HG03159 (cell line): ENCODE measurements at regions not wholly inside any gene's neighbourhood (a gene's known extent, or its start where the extent isn't known, plus 50 kb on each side); places are given as distances from the start of the nearest gene placed in this dataset.

Source experiments
- ATAC-seq: cut with Tn5 transposase; IDR thresholded peaks from one replicate; pipeline ENCODE4 v1.9.1; 2021; ENCODE audit warnings: mild to moderate bottlenecking, moderate library complexity; ENCODE audit not compliant: unreplicated experiment

DNA sequence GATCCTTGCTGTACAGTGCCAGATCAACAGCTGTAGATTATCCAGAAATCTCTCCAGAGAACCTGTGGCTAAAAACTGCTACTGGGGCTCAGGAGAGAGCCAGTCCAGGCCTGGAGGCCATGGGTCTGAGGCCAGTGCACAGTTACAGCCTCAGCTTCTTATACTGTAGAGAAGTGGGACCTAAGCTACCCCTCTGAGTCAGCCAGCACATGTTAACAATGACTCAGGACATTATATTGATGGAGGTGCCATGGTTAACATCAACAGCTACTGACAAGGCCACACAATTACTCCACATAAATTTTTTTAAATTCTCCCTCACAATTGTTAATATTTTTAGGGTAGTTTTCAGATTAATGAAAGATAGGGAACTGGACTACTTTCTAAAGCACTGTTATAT, 138.5 kb downstream of the RBM26 start:
- no peak for ATAC-seq

DNA sequence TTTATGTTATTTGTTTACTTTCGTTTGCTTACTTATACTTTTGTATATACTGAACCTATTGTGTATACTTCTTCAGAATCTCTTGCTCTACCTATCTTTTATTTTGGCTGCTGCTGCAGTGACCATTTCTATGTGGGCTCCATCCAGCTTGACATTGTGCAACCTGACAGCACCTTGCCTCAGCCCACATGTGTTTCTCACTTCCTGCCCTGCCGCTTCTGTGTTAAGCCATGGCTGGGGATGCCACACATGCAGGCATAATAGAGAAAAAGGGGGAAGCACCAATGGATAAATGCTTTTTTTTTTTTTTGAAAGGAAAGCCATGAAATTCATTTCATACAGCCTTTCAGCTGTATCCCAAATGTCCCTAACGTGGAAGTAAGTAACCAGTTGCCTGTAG, 147.6 kb downstream of the RBM26 start:
- peak; percentile 62 for ATAC-seq

- ATAC-seq, result peak; percentile 34
Measured at GRCh38 chr13:79246578-79246949, 159.5 kb downstream of the RBM26 start.

GRCh38 chr13:79245937-79246577, 160.0 kb downstream of the RBM26 start:
- peak; percentile 59 for ATAC-seq

DNA sequence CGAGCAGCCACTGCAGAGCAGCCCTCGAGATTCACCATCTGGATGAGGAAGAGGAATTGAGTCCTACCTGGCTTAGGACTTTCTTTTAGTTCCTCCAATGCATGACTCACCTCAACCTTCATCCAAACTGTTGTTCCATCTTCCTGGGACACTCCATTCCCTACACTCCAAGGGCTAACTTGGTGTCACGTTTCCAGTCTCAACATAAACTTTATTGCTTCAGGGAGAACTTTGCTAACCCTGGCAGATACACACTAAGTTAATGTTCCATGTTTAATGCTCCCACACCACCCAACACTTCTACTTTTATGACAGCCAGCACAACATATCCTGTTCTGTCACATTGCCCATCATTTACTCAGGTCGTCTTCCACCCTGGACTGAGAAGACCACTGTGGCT, 164.4 kb downstream of the RBM26 start:
- ATAC-seq, result no peak

GRCh38 chr13:79237981-79238380, 168.1 kb downstream of the RBM26 start:
- no peak for ATAC-seq

DNA sequence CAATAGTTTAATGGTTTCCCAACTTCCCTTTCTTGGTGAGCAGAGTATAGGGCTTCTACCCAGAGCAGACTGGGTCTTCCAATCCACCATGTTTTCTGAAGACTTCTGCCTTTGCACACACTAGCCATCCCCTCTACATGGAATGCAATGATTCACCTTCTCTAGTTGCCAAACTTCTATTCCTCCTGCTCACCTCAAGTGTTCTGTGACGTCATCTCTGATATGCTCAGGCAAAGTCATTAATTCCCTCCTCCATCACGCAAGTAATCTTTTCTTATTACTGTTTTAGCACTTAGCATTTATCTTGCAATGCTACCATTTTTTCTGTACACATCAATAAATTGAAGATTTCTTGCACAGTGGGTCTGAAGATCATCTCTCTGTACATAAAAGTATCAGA, 174.2 kb downstream of the RBM26 start:
- ATAC-seq, result no peak

DNA sequence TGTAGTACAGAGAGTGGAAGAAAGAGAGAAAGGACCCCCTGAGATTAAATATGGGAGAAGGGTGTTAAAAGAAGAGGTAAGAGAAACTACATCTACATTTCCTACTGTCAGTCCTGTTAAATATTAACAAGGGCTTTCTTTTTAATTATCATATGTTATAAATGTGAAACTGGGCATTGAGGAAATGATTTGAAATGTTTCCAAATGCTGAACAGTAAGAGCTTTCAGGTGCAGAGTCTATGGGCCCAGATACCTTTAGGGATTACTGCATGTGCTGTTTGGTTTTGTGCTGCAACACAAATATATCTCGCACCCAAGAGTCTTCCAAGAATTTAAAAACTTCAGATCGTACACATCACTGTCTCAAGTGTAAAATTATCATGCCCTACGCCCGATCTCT, 176.3 kb downstream of the RBM26 start:
- ATAC-seq, result no peak

- no peak for ATAC-seq
Measured at GRCh38 chr13:79228972-79229371, 177.1 kb downstream of the RBM26 start.

GRCh38 chr13:79227418-79227817, 178.6 kb downstream of the RBM26 start:
- ATAC-seq, result peak; percentile 93

GRCh38 chr13:79226938-79227337, 179.1 kb downstream of the RBM26 start:
- ATAC-seq, result peak; percentile 22

DNA sequence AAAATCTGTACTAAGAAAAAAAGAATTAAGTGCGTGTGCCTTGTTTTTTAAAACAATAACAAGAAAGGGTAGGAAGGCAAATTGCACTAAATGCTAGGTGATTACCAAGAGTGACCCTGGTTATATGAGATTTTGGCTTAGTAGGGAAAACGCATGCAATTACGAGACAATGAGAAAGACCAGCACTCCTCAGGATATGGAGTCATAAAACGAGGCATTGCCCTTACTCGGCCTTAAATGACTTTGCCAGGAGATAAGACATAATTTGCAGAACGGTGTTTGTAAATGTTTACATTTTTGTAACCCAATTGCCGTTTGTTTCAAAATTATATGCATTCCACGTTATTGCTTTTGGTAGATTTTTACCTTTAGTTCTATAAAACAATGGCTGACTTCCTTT, 179.8 kb downstream of the RBM26 start:
- no peak for ATAC-seq

DNA sequence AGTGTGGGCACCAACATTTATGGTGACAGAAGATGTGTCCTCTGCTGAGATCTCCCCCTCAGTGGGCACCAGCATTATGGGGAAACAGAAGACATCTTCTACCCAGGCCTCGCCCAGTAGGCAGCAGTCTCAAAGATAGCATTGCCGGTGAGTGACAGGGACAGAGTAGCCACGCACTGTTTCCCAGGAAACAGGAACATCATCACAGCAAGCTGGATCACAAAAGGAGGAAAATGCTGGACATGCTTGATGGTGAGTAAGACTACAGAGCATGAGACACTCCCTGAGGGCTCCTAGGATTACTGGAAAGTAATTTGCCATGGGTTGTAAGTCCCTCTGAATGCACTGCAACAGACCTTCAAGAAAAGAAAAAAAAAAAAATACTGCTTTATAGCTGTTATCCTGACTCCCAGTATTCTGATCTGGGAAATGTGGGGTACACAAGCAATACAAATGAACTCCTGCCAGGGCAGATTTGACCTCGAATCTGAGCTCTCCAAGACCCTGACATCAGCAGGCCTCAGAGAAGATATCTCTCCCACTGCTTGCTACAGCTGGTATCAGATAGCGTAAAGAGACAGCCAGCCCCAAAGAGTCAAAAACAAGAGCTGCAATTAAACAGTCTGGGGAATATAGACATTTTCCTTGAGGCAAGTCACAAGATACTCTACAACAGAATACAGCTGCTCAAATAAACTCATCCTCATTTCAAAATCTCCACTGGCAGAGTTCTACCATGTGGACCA, 180.4 kb downstream of the RBM26 start:
- no peak for ATAC-seq

GRCh38 chr13:79222427-79223205, 183.4 kb downstream of the RBM26 start:
- ATAC-seq, result no peak

DNA sequence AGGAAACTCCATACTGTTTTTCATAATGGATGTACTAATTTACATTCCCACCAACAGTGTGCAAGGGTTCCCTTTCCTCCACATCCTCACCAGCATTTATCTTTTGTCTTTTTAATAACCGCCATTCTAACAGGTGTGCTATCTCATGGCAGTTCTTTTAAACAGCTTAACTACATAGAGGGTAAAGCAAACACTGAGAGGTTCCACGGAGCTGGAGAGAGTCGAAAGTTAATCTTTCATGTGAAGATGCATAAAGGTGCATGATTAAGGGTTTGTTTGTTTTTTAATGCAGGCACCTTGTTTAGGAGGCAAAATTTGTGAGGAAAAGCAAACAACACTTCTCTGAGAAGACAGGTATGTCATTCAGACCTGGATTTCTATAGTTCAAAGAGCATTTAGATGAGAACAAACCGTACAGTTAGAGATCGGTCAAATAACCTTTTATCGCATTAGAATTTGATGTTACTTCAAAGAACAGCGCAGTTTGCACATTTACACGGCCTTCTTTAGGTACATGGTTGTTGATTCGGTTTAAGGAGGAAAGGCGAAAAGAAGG, 193.9 kb downstream of the RBM26 start:
- no peak for ATAC-seq

DNA sequence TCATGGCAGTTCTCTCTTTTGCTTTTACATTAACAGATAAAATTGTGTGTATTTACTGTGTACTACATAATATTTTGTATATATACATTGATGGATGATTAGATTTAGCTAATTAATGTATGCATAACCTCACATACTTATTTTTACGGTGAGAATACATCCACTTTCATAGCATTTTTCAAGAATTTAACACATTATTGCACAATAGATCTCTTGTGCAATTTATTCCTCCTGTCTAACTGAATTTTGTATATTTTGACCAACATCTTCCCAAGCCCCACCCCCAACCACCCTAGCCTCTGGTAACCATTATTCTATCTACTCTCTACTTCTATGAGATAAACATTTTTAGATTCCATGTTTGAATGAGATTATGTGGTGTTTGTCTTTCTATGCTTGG, 194.7 kb downstream of the RBM26 start:
- ATAC-seq, result no peak

DNA sequence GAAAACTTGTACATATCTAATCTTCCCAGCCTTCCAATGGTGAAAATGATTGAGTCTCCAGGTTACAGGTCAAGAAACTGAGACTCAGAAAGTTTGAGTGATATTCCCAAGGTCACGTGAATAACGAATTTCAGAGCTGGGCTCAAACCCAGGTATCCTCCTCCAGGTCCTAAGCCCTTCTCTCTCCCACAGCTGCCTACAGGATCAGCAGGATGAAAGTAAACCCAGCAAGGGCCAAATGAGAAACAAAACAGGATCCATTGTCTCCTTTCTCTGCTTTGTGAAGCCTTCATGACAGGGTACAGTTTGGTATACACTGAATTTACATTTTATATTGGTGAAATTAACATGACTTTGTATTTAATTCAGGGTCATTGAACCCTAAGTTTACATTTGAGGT, 208.1 kb downstream of the RBM26 start:
- ATAC-seq, result no peak

DNA sequence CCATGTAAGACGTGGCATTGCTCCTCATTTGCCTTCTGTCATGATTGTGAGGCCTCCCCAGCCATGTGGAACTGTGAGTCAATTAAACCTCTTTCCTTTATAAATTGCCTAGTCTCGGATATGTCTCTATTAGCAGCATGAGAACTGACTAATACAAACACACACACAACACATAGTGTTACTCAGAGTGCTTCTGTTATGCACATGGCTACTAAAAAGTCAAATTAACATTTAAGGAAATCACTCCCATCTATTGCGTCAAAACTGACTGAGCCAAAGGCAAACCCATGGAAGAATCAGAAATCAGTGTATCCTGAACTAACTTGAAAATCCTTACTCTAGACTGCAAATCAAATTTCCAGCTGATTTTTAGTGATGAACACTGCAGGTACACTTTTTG, 209.2 kb downstream of the RBM26 start:
- ATAC-seq, result no peak

- ATAC-seq, result no peak
Measured at GRCh38 chr13:79196366-79196765, 209.7 kb downstream of the RBM26 start.

DNA sequence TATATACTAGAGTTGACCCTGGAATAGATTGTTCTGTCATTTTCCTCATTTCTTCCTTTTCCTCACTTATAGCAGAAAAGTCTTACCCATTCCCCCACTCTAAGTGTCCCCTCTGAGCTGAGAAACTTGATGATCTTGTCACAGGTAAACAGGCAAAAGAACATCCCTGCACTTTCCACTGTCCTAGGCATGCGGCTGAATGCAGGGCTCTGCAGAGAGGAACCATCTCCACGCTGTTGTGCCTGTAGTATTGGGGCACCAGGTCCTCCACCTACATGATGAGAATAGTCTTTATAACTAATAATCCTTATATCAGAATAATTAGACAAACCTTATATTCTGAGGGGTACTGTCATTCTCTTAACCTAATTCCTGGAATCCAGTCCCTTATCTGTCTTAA, 211.3 kb downstream of the RBM26 start:
- peak; percentile 30 for ATAC-seq

DNA sequence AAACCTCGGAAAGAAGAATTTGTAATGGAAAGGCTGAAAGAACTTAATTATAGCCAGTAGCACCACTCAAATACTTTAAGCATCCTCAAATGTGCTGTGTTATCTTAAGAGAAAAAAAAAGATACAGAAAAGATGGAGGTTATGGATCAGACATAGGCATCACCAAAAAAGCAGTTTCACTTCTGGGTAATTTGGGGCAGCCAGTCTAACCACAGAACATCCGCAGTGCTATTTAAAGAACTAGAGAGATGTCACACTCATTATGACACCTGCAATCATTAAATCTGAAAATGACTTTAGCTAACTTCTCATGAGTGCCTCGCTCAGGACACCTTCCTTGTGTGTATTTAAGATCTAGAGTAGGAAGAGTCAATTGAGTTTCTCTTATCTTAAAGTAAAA, 211.8 kb downstream of the RBM26 start:
- peak; percentile 95 for ATAC-seq

DNA sequence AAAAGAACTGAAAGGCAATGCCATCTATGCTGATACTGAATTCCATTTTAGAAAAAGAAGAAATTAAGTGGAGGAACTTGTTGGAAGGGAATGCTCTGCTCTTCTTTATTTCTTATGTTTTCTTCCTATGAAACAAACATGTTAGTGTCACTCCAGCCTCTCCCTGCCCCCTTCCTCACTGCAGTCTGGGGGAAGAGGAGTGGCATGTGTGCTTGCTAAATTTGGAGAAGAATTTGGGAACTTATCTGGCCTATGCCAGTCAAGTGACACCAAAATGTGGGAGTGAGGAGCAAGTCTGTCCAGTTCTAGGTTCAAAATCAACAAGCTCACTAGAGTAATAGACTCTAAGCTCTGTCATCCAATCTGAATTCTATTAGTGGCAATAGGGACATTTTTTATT, 214.6 kb downstream of the RBM26 start:
- no peak for ATAC-seq
